HL-60 (cell line): ENCODE measurements at regions not wholly inside any gene's neighbourhood (a gene's known extent, or its start where the extent isn't known, plus 50 kb on each side); places are given as distances from the start of the nearest gene placed in this dataset.

ENCODE experiments used
- DNase-seq, 2 experiments: peaks; one replicate each; pipeline ENCODE4 v3.0.0-alpha.2; 2010 to 2020; ENCODE audit warnings: low read depth in 1 of 2, low spot score in 1 of 2
- H3K27ac ChIP-seq: fragments of 250-450 bp; sonication (Bioruptor Pico); replicated peaks from 2 replicates; pipeline ENCODE4 v1.5.1; 2020; ENCODE audit warnings: mild to moderate bottlenecking, moderate library complexity
- H3K27me3 ChIP-seq: fragments of 250-450 bp; sonication (Bioruptor Pico); 2 replicates; pipeline ENCODE4 v1.5.1; 2021; ENCODE audit warnings: mild to moderate bottlenecking, moderate library complexity; ENCODE audit not compliant: insufficient read depth, poor library complexity, severe bottlenecking
- H3K4me3 ChIP-seq: replicated peaks from 2 replicates; pipeline ENCODE4 v1.5.1; 2011; ENCODE audit warnings: mild to moderate bottlenecking, control low read depth, low read length; ENCODE audit not compliant: insufficient read depth
- CTCF ChIP-seq: IDR thresholded peaks from one replicate; pipeline ENCODE4 v1.5.1; 2011; ENCODE audit warnings: low read length, control low read depth, inconsistent platforms; ENCODE audit not compliant: insufficient read depth
- GABPA ChIP-seq: IDR thresholded peaks from 2 replicates; pipeline ENCODE4 v1.6.1; 2012; ENCODE audit warnings: low read depth
- POLR2AphosphoS5 ChIP-seq: IDR thresholded peaks from 2 replicates; pipeline ENCODE4 v1.6.1; 2012; ENCODE audit warnings: low read depth
- REST ChIP-seq: IDR thresholded peaks from 2 replicates; pipeline ENCODE4 v1.6.1; 2012; ENCODE audit warnings: low read depth; ENCODE audit not compliant: insufficient replicate concordance
- SPI1 ChIP-seq: IDR thresholded peaks from 2 replicates; pipeline ENCODE4 v1.6.1; 2012; ENCODE audit warnings: low read depth, mild to moderate bottlenecking, borderline replicate concordance

GRCh38 chr10:108691126-108691525 lies 1232.2 kb downstream of the XPNPEP1 start:
- DNase-seq, result no peak
- H3K27me3 ChIP-seq, result no peaks in the 10 kb centered on the region
- H3K4me3 ChIP-seq, result no peak overlapping the region
- no peak overlapping the region for H3K27ac ChIP-seq
- TF ChIP-seq CTCF (no peak), POLR2AphosphoS5 (no peak), REST (no peak), GABPA (no peak), SPI1 (no peak)

GRCh38 chr10:108690530-108690929 lies 1232.8 kb downstream of the XPNPEP1 start:
- TF ChIP-seq GABPA (no peak), CTCF (no peak), SPI1 (no peak), POLR2AphosphoS5 (no peak), REST (no peak)
- Histone ChIP-seq H3K27me3 (no peaks in the 10 kb centered on the region), H3K4me3 (no peak overlapping the region), H3K27ac (no peak overlapping the region)
- DNase-seq, result no peak

- no peak overlapping the region for H3K27ac ChIP-seq
- H3K27me3 ChIP-seq, result no peaks in the 10 kb centered on the region
- no peak for DNase-seq
- TF ChIP-seq SPI1, result no peak
- no peak for TF ChIP-seq REST
- no peak for TF ChIP-seq POLR2AphosphoS5
- TF ChIP-seq GABPA, result no peak
- TF ChIP-seq CTCF, result no peak
- H3K4me3 ChIP-seq, result no peak overlapping the region
These were observed 1233.4 kb downstream of the XPNPEP1 start for GRCh38 chr10:108689891-108690290.
